ENCODE measurements at regions not wholly inside any gene's neighbourhood (a gene's known extent, or its start where the extent isn't known, plus 50 kb on each side); places are given as distances from the start of the nearest gene placed in this dataset.

DNA sequence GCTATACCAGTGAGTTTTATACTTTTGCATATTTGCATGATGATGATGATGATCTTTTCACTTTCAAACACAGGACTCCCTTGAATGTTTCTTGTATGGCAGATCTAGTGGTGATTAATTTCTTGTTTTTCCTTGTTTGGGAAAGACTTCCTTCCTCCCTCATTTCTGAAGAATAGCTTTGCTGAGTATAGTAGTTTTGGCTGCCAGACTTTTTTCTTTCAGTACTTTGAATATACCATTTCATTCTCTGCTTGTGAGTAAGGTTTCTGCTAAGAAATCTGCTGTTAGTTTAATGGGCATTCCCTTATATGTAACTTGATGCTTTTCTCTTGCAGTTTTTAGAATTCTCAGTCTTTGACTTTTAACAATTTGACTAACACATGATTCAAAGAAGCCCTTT, 547.4 kb upstream of the CXADR start:
- Histone ChIP-seq H3K9me3 (ENCODE audit: severe bottlenecking) (no peaks in the 10 kb centered on the region), H3K4me3 (ENCODE audit: severe bottlenecking) (no peak overlapping the region), H3K36me3 (ENCODE audit: low read depth) (no peaks in the 10 kb centered on the region), H3K4me1 (ENCODE audit: insufficient read depth, poor library complexity, severe bottlenecking) (no peaks in the 10 kb centered on the region), H3K27ac (ENCODE audit: poor library complexity, severe bottlenecking) (no peak overlapping the region), H3K27me3 (ENCODE audit: insufficient read depth, poor library complexity, severe bottlenecking) (no peaks in the 10 kb centered on the region)
- TF ChIP-seq, protein P1, sequence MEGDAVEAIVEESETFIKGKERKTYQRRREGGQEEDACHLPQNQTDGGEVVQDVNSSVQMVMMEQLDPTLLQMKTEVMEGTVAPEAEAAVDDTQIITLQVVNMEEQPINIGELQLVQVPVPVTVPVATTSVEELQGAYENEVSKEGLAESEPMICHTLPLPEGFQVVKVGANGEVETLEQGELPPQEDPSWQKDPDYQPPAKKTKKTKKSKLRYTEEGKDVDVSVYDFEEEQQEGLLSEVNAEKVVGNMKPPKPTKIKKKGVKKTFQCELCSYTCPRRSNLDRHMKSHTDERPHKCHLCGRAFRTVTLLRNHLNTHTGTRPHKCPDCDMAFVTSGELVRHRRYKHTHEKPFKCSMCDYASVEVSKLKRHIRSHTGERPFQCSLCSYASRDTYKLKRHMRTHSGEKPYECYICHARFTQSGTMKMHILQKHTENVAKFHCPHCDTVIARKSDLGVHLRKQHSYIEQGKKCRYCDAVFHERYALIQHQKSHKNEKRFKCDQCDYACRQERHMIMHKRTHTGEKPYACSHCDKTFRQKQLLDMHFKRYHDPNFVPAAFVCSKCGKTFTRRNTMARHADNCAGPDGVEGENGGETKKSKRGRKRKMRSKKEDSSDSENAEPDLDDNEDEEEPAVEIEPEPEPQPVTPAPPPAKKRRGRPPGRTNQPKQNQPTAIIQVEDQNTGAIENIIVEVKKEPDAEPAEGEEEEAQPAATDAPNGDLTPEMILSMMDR (IDR thresholded peaks at IDR 0.05; ENCODE audit: poor library complexity, severe bottlenecking), result no peak
- no peak for DNase-seq (ENCODE audit: low spot score)
- no peak for ATAC-seq (ENCODE audit: low read depth)

DNA sequence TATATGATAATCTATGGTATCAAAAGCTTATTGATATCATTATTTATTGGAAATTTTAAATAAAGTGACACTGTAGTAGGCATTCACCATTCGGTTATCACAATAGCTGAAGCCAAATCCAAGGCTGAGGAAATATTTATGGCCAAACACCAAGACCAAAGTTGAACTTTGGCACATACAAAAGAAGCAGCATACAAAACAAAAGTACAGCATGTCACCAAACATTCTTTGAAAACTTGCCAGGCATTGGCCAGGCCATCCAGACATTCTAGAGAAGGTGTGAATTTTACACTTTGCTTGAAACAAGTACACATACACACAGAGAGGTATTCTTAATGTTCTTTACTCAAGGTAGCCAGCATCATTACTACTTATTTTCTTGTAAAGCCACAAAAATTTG, 544.4 kb upstream of the CXADR start:
- TF ChIP-seq, protein P1 (IDR thresholded peaks at IDR 0.05; ENCODE audit: poor library complexity, severe bottlenecking), result no peak
- Histone ChIP-seq H3K27me3 (ENCODE audit: insufficient read depth, poor library complexity, severe bottlenecking) (no peaks in the 10 kb centered on the region), H3K27ac (ENCODE audit: poor library complexity, severe bottlenecking) (no peak overlapping the region), H3K9me3 (ENCODE audit: severe bottlenecking) (no peaks in the 10 kb centered on the region), H3K4me3 (ENCODE audit: severe bottlenecking) (no peak overlapping the region), H3K4me1 (ENCODE audit: insufficient read depth, poor library complexity, severe bottlenecking) (no peaks in the 10 kb centered on the region), H3K36me3 (ENCODE audit: low read depth) (no peaks in the 10 kb centered on the region)
- DNase-seq (ENCODE audit: low spot score) (no peak), ATAC-seq (ENCODE audit: low read depth) (no peak)

DNA sequence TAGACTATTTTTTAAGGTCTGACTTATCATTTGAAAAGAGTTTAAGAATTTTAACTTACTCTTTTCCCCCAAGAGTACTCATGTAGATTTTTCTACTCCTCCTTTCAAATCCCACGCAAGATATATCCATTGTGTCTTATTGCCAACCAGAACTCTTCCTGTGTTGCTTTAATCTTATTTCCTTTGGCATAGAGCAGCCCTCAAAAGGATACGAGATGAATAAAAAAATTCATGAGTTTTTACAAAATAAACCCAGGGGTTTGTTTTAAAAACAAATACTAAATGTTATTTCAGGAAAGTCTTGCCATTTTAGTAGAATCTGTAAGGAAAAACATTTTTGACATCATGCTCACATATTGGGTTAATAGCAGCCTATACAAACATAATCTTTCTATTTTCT, 543.2 kb upstream of the CXADR start:
- TF ChIP-seq, protein P1 (IDR thresholded peaks at IDR 0.05; ENCODE audit: poor library complexity, severe bottlenecking), result no peak
- no peaks in the 10 kb centered on the region for H3K9me3 ChIP-seq (ENCODE audit: severe bottlenecking)

DNA sequence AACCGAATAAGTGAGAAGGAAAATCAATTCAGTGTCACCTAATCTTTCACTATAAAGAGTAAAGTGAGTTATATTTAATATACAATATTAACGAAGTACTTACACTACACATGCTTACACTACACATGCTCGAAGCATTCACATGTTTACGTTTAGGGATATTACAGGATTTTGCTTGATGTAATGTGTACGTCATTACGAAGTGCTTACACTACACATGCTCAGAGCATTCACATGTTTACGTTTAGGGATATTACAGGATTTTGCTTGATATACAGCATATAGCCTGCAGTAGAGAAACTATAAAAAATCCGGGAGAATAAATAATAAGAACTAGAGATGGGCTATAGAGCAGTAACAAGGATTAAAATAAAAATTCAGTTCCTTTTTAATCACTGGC, 538.8 kb upstream of the CXADR start:
- H3K27me3 ChIP-seq (ENCODE audit: insufficient read depth, poor library complexity, severe bottlenecking), result no peaks in the 10 kb centered on the region
- H3K9me3 ChIP-seq (ENCODE audit: severe bottlenecking), result no peaks in the 10 kb centered on the region
- H3K36me3 ChIP-seq (ENCODE audit: low read depth), result no peaks in the 10 kb centered on the region
- H3K4me3 ChIP-seq (ENCODE audit: severe bottlenecking), result no peak overlapping the region
- TF ChIP-seq, protein P1 (IDR thresholded peaks at IDR 0.05; ENCODE audit: poor library complexity, severe bottlenecking), result no peak
- H3K27ac ChIP-seq (ENCODE audit: poor library complexity, severe bottlenecking), result no peak overlapping the region
- no peaks in the 10 kb centered on the region for H3K4me1 ChIP-seq (ENCODE audit: insufficient read depth, poor library complexity, severe bottlenecking)
- DNase-seq (ENCODE audit: low spot score) (no peak), ATAC-seq (ENCODE audit: low read depth) (no peak)

More for the DNA sequence above, 543.2 kb upstream of the CXADR start:
- H3K27me3 ChIP-seq (ENCODE audit: insufficient read depth, poor library complexity, severe bottlenecking), result no peaks in the 10 kb centered on the region
- no peak for DNase-seq (ENCODE audit: low spot score)
- H3K4me3 ChIP-seq (ENCODE audit: severe bottlenecking), result no peak overlapping the region
- ATAC-seq (ENCODE audit: low read depth), result no peak
- H3K36me3 ChIP-seq (ENCODE audit: low read depth), result no peaks in the 10 kb centered on the region
- no peak overlapping the region for H3K27ac ChIP-seq (ENCODE audit: poor library complexity, severe bottlenecking)
- H3K4me1 ChIP-seq (ENCODE audit: insufficient read depth, poor library complexity, severe bottlenecking), result no peaks in the 10 kb centered on the region

DNA sequence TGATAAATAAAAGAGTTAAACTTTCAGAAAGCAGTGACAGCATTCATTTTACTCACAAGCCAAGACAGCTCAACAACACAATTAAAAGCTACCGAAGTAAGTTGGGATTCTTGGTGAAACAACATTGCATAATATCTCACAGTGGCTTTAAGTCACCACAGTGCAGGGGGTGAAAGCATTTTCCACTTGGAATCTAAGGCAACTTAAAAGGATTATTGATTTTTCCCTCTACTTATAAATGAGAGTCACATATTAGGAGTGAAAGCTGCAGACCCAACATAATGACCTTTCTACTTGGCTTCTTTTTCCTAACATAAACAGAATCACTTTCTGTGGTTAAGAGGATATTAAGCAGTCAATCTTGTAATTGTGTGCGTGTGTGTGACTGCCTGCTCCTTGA, 536.6 kb upstream of the CXADR start:
- no peaks in the 10 kb centered on the region for H3K4me1 ChIP-seq (ENCODE audit: insufficient read depth, poor library complexity, severe bottlenecking)
- H3K9me3 ChIP-seq (ENCODE audit: severe bottlenecking), result no peaks in the 10 kb centered on the region
- H3K36me3 ChIP-seq (ENCODE audit: low read depth), result no peaks in the 10 kb centered on the region
- TF ChIP-seq, protein P1 (IDR thresholded peaks at IDR 0.05; ENCODE audit: poor library complexity, severe bottlenecking), result no peak
- H3K27ac ChIP-seq (ENCODE audit: poor library complexity, severe bottlenecking), result no peak overlapping the region
- ATAC-seq (ENCODE audit: low read depth), result no peak
- DNase-seq (ENCODE audit: low spot score), result no peak
- no peaks in the 10 kb centered on the region for H3K27me3 ChIP-seq (ENCODE audit: insufficient read depth, poor library complexity, severe bottlenecking)
- no peak overlapping the region for H3K4me3 ChIP-seq (ENCODE audit: severe bottlenecking)

Data from RWPE2 (cell line).